Left forelimb (tissue), 1 donor: ENCODE measurements at regions not wholly inside any gene's neighbourhood (a gene's known extent, or its start where the extent isn't known, plus 50 kb on each side); places are given as distances from the start of the nearest gene placed in this dataset.
"Not testable (repeated sequence)": the region's sequence is repeated elsewhere in the genome, so short reads cannot be mapped to it uniquely, and the experiment has no call there.

Experiments
- DNase-seq: peaks from one replicate; pipeline ENCODE4 v3.0.0-alpha.2; 2018; ENCODE audit warnings: low spot score

GRCh38 chr6:854406-855118, 161.6 kb upstream of the EXOC2 start:
- no peak for DNase-seq

- not testable (repeated sequence) for DNase-seq
These were observed 159.3 kb upstream of the EXOC2 start for GRCh38 chr6:852216-852615.

GRCh38 chr6:849075-849506, 156.2 kb upstream of the EXOC2 start:
- no peak for DNase-seq

GRCh38 chr6:845566-845965, 152.6 kb upstream of the EXOC2 start:
- DNase-seq: no peak

GRCh38 chr6:845101-845500, 152.2 kb upstream of the EXOC2 start:
- DNase-seq: no peak

GRCh38 chr6:842141-842540, 149.2 kb upstream of the EXOC2 start:
- DNase-seq: no peak

GRCh38 chr6:841569-841968, 148.6 kb upstream of the EXOC2 start:
- no peak for DNase-seq

- no peak for DNase-seq
These were observed 146.3 kb upstream of the EXOC2 start for GRCh38 chr6:839201-839600.

- no peak for DNase-seq
These were observed 144.4 kb upstream of the EXOC2 start for GRCh38 chr6:837380-837779.

GRCh38 chr6:836276-836853, 143.4 kb upstream of the EXOC2 start:
- no peak for DNase-seq

GRCh38 chr6:835476-836160, 142.7 kb upstream of the EXOC2 start:
- no peak for DNase-seq

- no peak for DNase-seq
These were observed 141.9 kb upstream of the EXOC2 start for GRCh38 chr6:834866-835265.

GRCh38 chr6:834190-834589, 141.3 kb upstream of the EXOC2 start:
- DNase-seq: no peak

- not testable (repeated sequence) for DNase-seq
These were observed 139.9 kb upstream of the EXOC2 start for GRCh38 chr6:832804-833203.

GRCh38 chr6:830667-831327, 137.9 kb upstream of the EXOC2 start:
- DNase-seq: no peak

- no peak for DNase-seq
These were observed 136.7 kb upstream of the EXOC2 start for GRCh38 chr6:829656-830055.

- no peak for DNase-seq
These were observed 134.5 kb upstream of the EXOC2 start for GRCh38 chr6:827431-827830.

GRCh38 chr6:819122-819521, 126.2 kb upstream of the EXOC2 start:
- no peak for DNase-seq

GRCh38 chr6:818196-818595, 125.3 kb upstream of the EXOC2 start:
- no peak for DNase-seq

- no peak for DNase-seq
These were observed 123.7 kb upstream of the EXOC2 start for GRCh38 chr6:816510-817084.

- DNase-seq: no peak
These were observed 122.4 kb upstream of the EXOC2 start for GRCh38 chr6:815348-815738.
